SHP77 treated with DMSO at 0.1 percent for 48 hours (cell line): ENCODE measurements at regions not wholly inside any gene's neighbourhood (a gene's known extent, or its start where the extent isn't known, plus 50 kb on each side); places are given as distances from the start of the nearest gene placed in this dataset.

ENCODE experiments used
- DNase-seq: peaks from one replicate; lab custom pipeline; 2025; lab: John Stamatoyannopoulos, UW

DNA sequence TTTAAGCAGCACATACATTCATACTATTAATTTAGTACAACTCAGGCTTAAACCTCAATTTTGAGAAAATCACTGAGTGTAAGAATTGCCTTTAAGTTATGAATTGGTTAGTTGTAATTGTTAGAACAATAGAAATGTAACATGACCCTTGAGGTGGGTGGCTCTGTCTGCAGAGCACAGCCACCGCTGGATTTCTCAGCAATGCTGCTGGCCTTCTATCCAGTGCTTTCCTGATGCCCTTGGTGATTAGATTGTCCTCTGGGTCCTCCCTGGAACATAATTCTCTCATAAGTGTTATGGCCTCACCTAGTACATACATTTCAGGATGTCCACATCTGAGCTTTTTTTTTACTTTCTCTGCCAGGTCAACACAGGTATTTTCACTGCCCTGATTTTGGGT, 213.2 kb downstream of the SLC7A11 start:
- no peak for DNase-seq

DNA sequence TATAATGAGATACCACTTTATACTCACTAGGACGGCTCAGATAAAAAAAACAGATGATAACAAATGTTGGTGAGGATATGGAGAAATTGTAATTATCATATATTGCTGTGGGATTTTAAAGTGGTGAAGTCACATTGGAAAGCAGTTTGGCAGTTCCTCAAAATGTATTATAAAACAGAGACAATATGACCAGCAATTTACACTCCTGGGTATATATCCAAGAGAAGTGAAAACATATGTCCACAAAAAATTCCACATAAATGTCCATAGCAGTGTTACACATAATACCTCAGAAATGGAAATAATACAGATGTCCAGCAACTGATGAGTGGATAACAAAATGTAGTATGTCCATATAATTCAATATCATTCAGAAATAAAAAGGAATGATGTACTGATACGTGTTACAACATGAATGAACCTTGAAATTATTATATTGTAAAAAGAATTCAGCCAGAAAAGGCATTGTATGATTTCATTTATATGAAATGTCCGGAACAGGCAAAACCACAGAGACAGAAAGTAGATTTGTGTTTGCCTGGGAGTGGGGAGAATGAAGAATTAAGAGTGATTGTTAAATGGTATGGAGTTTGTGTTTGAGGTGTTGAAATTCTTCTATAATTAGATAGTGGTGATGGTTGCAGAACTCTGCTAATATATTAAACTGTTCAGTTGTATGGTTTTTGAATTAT, 220.9 kb downstream of the SLC7A11 start:
- no peak for DNase-seq

DNA sequence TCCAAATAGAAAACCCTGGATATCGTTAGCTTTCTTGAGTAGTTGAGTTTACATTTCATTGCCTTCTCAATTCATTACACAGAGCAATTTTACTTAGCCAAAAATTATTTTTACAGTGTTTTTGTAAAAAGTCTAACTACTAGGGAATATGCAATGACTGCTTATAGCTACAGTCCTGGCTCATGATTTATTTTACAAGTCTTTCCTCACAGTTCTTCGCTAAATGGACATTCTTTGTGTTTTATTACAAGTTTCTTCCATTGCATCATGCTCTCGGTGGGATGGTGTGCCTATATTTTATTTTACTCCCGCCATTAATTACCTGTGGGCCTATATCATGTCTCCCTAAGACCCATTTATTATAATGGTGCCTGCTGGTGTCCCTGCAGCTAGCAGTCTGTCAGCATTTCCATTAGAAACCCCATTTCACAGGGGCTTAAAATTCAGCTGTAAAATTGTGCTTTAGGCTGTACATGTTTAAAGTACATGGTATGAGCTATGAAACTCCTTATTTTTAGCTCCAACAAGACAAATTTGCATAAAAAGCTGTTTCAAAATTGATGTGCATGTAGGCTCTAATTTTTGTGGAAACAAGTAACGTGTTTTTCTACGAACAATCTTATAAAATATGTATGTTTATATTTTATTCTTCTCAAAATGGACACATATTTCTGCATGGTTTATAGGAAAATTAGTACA, 227.4 kb downstream of the SLC7A11 start:
- DNase-seq, result no peak

DNA sequence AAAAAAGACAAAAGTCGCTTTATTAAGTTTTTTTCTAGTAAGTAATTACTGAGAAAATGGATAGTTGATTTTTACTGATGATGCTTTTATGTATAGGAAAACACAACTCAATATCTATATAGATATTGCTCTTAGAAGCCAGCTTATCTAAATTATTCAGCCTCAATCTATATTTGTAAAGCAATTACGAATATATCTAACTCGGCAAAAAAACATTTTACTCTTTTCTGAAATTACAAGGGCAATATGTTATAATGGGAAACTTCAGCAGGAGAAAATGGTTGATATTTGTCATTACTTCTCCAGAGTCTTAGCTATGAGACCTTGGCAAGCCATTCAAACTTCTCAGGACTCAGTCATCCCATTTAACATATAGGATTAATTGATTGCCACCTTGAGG, 228.5 kb downstream of the SLC7A11 start:
- no peak for DNase-seq

DNA sequence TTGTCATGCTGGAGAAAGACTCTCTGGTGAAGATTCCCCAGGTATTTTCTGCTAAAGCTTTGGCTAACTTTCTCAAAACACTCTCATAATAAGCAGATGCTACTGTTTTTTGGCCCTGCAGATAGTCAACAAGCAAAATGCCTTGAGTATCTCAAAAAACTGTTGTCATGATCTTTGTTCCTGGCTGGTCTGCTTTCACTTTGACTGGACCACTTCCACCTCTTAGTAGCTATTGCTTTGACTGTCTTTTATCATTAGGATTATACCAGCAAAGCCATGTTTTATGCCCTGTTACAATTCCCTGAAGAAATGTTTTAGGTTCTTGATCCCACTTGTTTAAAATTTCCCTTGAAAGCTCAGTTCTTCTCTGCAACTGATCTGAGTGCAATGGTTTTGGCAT, 231.5 kb downstream of the SLC7A11 start:
- no peak for DNase-seq

DNA sequence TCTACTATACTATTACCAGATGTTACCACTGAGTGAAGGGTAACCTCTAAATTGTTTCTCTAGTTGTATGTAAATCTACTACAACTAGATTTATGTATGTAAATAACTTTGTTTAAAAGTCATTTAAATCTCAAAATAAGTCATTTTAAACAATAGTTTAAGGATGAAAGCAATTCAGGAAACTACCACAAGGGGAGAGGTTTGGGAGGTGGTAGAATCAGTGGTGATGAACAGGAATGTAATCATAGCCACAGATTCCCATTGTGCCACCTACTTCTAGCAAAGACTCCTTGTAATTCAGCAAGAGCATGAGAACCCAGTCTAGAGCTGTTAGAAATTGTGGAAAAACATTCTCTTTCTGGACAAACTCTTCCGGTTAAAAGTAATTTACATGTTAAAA, 234.6 kb downstream of the SLC7A11 start:
- DNase-seq, result no peak

DNA sequence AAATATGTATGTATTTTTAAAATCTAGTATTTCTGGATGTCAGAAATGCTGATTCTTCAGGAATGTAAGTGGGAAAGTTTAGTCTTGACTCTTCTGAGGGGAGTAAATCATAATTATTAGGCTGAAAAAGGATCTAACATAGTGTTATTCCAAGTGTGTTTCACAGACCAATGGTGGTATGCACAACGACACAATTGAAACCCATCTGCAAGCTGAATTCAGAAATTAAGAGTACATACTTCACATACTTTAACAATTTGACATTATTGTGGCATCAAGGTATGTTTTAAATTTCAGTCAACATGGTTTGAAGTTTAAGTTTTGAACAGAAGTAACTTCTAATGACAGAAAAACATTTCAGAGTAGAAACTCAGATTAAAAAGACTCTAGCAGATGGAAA, 236.7 kb downstream of the SLC7A11 start:
- DNase-seq, result no peak

DNA sequence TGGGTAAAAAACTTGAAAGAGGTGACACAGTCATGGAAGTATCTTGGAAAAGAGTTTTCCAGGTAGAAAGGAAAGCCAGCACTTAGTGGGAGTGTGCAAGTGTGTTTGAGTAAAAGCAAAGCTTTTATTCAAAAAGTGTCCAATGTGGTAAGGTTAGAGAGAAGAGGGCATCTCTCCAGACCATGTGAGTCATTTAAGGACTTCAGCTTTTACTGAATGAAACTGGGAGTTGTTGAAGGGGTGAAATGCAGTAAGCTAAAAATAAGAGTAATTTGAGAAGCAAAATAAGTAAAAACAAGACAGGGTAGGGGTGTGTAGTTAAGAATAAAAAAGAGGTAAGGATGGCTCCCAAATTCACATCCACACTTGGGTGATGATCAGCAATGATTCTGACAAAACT, 238.9 kb downstream of the SLC7A11 start:
- DNase-seq, result no peak

DNA sequence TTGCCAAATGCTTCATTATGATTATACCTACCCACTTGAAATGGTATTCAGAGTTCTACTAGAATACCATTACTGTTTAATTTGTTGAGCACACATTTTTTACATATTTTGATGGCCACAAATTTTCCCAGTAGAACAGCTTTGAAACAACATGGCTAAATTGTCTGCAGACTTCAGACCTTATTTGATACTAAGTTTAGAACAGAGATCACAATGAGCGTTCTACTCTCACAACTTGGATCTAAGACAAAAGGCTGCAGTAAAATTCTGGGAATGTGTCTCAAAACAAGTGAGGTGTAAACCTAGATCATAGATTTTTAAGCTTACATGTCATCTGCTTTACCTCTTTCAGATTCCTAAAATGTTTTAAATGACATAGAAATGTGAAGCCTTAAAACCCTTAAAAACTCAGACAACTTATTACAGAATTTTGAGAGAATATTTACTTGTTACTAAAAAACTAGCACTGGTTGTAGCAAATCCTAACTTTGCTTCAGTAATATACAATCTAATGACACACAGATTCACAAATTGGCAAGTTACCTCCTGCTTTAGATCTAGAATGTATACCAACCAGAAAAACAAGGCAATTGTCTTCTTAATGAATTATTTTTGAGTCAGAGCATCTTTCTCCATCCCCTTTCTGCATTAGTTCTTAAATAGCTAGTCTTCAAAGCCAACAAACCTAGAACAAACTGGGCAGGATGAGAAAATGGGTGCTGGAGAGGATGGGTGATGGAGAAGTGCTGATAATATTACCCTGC, 243.3 kb downstream of the SLC7A11 start:
- DNase-seq, result no peak

DNA sequence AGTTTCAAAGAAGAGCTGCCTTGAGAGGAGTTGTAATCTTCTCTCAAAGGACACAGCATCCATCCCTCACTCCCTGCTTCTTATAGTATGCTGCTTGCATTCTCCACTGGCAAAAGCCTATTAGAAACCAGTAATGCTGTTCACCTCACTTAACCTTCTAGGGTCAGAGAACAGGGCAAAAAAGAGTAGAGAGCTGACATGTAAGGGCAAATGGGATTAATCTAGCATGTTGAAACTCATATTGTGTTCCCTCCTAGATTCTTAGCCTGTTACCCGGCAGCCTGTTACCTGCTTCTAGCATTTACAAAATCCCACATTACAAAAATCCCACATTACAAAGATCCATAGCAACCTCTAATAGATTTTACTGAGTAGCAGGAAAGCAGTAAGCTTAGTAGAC, 244.7 kb downstream of the SLC7A11 start:
- no peak for DNase-seq

DNA sequence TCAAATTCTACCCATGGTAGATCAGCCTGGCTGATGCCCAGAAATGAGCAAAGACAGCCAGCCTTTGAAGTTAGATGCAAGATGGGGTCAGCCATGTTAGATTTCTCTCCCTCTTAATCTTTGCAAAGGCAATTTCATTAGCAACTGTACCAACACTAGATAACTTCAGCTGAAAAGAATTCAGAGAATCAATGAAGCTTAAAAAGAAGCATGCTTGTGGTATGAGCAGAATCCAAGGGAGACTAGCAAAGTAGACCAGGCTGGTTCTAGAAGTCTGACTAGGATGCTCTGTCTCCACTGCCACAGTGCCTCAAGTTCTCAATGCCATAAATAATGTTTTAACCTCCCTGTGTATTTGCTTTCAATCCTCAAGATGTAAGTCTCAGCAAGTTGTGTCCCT, 247.3 kb downstream of the SLC7A11 start:
- no peak for DNase-seq

DNA sequence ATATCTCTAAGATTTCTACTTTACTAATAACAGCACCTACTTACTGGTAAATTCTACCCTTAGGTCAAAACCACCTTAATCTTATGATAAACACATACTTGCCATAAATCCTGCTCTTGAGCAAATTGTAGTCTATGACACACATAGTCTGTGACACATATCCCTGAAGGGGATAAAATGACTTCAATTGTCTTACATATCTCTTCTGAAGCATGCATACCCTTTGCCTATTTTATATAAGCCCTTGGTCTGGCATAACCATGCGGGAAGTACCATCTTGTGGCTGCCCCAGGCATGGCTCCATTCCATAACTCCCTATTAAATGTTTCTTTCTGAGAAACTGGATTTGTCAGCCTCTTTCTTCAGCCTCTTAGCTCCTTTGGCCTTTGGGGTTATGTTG, 248.9 kb downstream of the SLC7A11 start:
- no peak for DNase-seq

DNA sequence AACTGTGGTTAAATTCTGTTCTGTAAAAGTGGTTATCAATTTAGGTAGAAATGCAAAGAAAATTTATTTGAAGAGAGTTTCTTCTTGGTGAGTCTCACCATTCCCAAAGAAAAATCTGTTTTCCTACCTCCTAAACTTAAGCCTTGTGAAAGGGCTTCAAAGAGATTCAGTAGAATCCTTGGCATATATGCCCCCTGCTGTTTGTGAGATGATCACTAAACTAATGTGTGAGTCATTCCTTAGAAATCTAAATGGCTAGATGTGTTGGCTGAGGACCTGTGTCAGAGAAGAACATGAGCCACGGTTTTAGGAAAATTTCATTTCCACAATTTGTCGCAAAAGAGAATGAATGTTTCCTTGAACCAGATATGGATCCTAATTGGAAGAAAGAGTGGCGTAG, 260.9 kb downstream of the SLC7A11 start:
- DNase-seq, result no peak

DNA sequence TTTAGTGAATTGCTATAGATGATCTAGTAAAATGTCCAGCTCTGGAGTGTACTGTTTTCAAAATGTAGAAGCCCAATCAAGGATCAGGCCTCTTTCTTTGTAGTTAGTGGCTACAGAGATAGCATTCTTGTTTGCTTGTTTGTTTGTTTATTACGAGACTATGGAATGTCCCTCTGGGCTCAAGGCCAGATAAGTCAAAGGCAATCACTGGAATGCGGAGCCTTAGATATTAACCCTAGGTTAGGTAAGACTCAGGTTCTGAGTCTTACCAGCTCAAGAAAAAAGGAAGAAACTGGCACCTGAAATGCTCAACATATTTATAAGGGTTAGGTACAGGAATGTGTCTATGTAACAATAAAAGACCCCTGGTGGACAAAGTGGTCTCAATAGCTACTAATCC, 261.5 kb downstream of the SLC7A11 start:
- DNase-seq, result no peak

DNA sequence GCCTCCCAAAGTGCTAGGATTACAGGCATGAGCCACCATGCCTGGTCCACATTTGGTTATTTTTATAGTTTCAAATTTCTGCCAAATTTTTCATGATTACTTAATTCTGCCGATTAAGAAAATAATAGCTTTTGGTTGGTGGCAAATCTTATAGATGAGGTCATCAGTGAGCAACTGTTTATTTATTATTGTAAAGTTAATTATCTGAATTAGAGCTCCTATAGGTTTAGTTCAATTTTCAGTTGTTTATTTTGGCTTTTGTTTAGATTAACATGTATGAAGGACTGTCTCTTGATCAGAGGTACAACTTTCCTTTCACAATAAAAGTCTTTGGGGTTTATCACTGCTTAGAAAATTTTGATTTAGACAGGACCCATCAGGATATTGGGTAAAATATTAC, 262.2 kb downstream of the SLC7A11 start:
- no peak for DNase-seq

DNA sequence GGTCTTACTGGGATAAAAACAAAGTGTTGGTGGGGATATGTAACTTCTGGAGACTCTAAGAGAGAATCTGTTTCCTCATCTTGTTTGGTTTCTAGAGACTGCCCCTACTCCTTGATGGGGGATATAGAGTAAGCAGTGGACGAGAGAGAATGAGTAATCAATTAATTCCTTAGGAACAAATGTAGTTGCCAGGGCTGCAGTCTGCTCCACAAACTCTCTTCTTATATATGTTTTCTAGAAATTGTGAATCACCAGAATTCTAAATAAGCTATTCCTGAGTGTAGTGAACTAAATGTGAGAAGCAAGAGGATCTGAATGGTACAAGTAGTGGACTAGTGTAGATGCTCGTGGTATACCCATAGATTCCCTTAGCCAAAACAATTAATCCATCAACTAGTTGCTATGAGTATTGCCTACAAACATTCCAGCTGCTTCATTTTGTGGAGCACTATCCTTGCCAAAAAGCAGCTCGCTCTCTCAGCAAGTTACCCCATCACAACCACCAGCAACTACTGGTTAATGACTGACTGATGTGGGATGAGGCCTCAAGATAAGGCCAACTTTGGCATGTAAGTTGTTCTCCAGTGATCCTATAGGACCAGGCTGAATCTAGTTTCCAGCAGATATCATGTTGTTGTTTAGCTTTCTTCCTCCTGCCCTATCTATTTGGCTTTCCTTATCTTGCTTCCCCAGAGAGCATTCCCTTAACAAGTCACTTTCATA, 273.0 kb downstream of the SLC7A11 start:
- no peak for DNase-seq

DNA sequence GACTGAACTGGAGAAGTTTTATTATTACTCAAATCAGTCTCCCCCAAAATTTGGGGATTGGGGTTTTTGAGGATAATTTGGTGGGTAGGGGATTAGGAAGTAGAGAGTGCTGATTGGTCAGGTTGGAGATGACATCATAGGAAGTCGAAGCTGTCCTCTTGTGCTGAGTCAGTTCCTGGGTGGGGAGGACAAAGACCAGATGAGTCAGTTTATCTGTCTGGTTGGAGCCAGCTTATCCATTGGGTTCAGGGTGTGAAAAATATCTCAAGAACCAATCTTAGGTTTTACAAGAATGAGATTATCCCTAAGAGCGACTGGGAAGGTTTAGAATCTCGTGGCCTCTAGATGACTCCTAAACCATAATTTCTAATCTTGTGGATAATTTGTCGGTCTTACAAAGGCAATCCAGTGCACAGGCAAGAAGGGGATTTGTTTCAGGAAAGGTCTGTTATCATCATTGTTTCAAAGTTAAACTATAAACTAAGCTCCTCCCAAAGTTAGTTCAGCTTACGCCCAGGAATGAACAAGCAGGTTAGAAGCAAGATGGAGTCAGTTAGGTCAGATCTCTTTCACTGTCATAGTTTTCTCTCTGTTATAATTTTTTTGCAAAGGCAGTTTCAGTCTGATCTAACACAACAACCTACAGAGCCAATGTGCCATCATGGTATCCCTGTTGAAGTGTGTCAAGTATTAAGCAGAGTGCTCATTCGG, 274.5 kb downstream of the SLC7A11 start:
- DNase-seq, result no peak

DNA sequence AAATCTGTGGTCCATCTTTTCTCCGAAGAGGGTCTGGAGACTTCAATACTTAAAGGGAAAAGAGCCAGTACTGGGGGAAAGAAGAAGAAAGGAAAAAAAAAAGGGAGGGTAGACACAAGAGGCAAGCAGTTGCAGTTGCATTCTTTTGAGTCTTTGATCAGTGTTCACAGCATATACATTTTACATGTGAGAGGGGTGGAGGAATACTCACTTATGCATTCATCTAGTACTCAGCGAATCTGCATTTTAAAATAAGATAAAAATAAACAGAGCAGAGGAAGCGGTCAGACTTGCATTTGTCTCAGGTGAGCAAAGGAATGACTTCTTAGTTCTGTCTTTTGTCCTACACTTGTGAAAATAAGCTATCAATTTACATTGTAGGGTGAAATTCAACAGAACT, 275.6 kb downstream of the SLC7A11 start:
- no peak for DNase-seq

DNA sequence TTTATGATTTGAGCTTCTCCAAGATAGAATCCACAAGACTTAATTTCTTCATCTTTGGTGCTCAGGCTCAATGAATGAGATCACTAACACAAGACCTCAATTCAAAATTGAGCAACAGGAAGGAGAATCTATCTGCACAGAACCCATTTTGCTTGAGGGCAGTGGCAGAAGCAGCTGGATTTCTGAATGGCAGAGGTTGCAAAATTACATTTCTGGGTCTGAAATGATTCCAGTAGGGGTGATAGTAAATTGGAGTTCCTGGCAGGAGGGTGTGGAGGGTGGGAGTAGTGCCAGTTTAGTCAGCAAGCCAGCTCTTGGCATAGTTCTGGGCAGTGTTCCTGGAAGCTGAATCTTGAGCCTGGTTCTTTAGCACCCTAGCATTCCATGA, 281.1 kb downstream of the SLC7A11 start:
- DNase-seq, result no peak

DNA sequence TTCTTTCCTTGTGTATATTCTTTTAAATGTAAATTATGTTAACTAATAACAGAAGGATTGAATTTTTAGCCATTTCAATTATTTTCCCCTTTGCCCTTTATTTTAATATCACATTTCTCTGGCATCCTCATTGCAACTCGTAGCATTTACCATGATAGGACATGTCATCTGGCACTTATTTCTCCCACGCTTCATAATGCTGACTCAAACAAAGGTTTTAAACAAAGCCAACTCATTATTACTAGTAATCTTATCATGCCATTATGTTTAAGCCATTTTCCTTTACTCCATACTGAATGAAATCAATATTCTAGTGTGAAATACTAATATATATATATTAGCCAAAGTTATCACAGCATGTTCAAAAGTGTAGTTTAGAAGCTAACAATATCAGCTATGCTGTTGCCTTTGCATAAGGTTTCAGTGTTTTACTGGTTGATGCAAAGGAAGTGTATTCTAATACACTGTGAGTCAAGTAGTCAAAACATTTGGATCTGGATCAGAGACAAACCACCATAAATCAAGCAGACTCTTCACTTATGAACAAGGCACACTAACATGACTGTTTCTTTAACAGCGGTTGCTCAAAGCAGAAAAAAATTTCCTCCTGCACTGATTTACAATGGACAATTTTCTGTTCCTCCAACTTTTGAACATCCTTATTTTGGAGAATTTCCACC, 281.6 kb downstream of the SLC7A11 start:
- no peak for DNase-seq

DNA sequence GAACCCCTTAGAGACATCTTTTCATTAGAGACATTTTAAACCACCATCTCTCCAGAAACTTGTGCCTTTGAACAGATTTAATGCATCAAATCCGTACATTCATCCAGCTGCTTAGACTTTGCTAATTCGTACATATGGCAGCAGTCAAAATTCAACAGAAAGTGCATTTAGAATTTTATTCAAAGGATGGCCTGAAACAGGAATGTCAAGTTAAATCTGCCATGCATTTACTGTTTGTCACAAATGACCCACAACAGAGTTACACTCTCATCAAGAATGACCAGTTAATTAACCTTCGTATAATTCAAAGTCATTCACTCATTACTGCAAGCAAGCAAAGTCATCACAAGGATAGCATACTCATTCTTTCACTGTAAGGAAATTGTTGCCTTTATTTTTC, 284.3 kb downstream of the SLC7A11 start:
- DNase-seq, result no peak
